ENCODE measurements at regions not wholly inside any gene's neighbourhood (a gene's known extent, or its start where the extent isn't known, plus 50 kb on each side); places are given as distances from the start of the nearest gene placed in this dataset.

DNA sequence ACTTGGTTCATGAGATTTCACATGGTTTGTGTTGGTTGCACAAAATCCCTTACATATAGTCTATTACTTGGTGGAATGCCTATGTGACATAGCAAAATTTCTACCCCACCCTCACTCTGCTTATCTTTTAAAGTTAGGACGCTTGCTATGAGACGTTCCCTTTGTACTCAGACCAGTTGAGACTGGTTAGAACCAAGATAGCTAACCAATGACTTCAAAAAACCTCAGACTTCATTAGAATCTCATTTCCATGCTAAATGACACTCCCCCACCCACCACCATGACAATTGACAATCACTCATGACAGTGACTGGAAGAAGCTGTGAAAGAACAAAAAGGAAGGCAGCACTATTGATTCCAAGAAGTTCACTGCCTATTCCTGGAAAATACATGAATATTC is 313.6 kb downstream of the ETS1 start:
- no peak overlapping the region for H3K4me3 ChIP-seq (ENCODE audit: low read depth, low read length)
- TF ChIP-seq, protein P1, sequence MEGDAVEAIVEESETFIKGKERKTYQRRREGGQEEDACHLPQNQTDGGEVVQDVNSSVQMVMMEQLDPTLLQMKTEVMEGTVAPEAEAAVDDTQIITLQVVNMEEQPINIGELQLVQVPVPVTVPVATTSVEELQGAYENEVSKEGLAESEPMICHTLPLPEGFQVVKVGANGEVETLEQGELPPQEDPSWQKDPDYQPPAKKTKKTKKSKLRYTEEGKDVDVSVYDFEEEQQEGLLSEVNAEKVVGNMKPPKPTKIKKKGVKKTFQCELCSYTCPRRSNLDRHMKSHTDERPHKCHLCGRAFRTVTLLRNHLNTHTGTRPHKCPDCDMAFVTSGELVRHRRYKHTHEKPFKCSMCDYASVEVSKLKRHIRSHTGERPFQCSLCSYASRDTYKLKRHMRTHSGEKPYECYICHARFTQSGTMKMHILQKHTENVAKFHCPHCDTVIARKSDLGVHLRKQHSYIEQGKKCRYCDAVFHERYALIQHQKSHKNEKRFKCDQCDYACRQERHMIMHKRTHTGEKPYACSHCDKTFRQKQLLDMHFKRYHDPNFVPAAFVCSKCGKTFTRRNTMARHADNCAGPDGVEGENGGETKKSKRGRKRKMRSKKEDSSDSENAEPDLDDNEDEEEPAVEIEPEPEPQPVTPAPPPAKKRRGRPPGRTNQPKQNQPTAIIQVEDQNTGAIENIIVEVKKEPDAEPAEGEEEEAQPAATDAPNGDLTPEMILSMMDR (IDR thresholded peaks at IDR 0.05; ENCODE audit: low read depth, low read length, missing control alignments) = no peak
- no peak for DNase-seq (ENCODE audit: low read depth)

DNA sequence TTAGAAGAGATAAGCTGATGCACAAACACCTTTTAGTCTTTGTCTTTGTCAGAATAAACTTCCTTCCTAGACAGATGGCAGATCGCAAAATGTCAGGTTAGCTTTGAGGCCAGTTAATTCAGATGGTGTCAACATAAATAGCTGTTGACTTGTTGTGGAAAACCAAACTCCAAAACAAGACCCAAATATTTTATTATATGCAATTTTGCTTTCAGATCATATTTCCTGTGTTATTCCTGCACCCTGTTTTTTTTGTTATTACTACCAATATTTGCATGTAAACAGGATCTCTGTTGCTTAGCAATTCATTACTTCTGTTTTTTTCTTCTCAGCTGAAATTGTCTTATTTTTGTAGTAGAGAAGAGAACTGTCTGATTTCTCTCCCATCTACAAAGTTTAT is 316.0 kb downstream of the ETS1 start:
- no peak overlapping the region for H3K4me3 ChIP-seq (ENCODE audit: low read depth, low read length)
- TF ChIP-seq, protein P1 (IDR thresholded peaks at IDR 0.05; ENCODE audit: low read depth, low read length, missing control alignments) = no peak
- DNase-seq (ENCODE audit: low read depth) = no peak

DNA sequence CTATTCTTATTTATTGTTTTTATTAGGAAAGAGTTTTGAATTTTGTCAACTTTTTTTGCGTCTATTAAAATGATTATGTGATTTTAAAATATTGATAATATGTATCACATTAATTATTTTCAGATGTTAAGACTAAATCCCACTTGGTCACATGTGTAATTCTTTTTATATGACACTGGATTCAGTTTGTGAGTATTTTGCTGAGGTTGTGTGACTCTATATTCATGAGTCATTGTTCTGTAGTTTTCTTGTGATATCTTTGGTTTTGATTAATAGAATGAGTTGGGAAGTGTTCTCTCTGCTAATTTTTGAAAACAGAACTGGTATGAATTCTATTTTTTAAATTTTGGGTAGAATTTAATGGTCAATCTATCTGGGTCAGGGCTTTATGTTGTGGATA is 317.9 kb downstream of the ETS1 start:
- TF ChIP-seq, protein P1 (IDR thresholded peaks at IDR 0.05; ENCODE audit: low read depth, low read length, missing control alignments) = no peak
- no peak overlapping the region for H3K4me3 ChIP-seq (ENCODE audit: low read depth, low read length)
- DNase-seq (ENCODE audit: low read depth) = no peak

DNA sequence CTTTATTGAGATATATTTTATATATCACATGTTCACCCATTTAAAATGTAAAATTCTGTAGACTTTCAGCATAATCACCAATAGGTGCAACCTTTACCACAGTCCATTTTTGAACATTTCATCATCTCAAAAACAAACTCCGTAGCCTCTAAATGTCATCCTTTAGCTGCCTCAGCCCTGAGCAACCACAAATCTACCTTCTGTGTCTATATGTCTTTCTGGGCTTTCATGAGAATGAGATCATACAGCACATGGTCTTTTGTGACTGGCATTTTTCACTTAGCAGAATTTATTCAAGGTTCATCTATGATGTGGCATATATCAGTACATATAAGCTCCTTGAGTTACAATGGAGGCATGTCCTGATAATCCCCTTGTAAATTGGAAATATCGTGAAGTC is 320.5 kb downstream of the ETS1 start:
- no peak overlapping the region for H3K4me3 ChIP-seq (ENCODE audit: low read depth, low read length)
- no peak for DNase-seq (ENCODE audit: low read depth)
- TF ChIP-seq, protein P1 (IDR thresholded peaks at IDR 0.05; ENCODE audit: low read depth, low read length, missing control alignments) = no peak

DNA sequence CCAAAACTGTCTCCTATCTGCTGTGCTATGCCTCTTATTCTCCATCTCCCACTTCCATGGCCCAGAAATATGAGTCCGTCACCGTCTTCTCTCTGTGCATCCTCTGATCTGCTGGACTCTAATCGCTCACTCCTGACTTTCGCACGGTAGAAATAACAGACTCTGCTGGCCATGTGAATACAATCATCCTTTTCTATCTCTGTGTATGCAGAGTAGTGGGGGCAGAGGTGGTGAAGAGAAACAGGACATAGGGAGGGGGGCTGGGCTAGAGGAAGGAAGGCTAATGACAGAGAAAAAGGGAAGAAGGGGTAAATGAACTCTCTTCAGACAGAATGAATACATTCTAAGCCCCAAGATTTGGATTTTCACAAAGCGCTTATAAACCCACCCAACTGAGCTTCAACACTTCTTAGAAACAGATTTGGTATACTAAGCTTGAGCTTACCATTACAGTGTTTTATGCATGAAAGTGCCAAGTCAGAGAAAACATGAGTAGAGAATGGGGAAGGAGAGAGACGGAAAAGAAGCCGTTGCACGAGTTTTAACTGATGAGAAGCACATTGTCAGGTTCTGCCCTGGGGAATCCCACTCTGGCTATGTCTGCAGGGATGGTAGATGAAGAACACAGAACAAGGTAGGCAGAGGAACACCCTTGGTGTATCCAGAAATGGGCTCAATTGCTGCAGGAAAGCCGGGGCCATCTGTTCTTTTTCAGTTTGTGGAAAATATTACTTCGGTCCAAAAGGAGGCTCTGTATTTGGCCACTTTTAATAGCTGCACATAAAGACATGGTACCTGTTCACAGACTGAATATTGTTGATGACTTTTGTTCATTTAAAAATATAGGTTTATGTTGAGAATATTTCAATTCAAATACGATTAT is 324.7 kb downstream of the ETS1 start:
- H3K4me3 ChIP-seq (ENCODE audit: low read depth, low read length) = no peak overlapping the region
- TF ChIP-seq, protein P1 (IDR thresholded peaks at IDR 0.05; ENCODE audit: low read depth, low read length, missing control alignments) = no peak
- no peak for DNase-seq (ENCODE audit: low read depth)

DNA sequence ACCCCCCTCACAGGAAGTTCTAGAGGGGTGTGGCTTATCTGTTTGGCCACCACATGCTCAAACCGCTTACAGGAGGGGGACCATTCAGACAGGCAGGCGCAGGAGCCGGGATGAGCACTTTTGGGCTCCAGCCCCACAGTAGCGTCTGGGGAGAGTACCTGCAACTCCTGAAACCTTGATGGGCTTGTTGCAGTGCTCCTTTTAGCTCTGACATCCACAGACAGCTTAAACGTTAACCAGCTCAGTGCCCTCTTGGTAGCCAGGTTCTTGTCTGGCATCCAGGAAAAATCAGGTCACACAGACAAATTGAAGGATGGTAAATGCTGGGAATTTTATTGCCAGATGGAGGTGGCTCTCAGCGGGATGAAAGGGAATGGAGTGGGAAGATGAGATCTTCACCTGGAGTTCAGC is 326.3 kb downstream of the ETS1 start:
- H3K4me3 ChIP-seq (ENCODE audit: low read depth, low read length) = no peak overlapping the region
- no peak for DNase-seq (ENCODE audit: low read depth)
- TF ChIP-seq, protein P1 (IDR thresholded peaks at IDR 0.05; ENCODE audit: low read depth, low read length, missing control alignments) = no peak

DNA sequence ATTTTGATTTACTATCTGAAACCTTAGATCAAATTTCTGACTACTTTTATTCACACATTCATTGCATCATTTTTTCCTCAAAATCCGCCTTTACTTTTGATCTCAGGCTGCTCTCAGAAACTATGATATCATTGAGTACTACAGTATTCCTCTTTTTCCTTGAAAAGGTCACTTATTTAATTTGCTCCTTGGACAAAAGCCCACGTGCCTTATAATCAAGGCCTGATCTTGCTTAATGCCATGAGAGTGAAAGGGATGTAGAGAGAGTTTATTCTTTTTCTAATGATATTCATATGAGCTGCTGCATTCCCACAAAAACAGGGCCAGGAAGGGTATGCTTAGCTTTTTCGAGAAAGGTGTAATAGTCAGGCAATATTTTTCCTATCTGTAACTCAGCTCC is 327.0 kb downstream of the ETS1 start:
- no peak for DNase-seq (ENCODE audit: low read depth)
- TF ChIP-seq, protein P1 (IDR thresholded peaks at IDR 0.05; ENCODE audit: low read depth, low read length, missing control alignments) = no peak
- no peak overlapping the region for H3K4me3 ChIP-seq (ENCODE audit: low read depth, low read length)

All from GM12864 (cell line).